Mammary epithelial cell (primary cell): ENCODE measurements at regions not wholly inside any gene's neighbourhood (a gene's known extent, or its start where the extent isn't known, plus 50 kb on each side); places are given as distances from the start of the nearest gene placed in this dataset.

Experiments used
- CTCF ChIP-seq, 2 donors: IDR thresholded peaks in 1 of 2; conservative IDR thresholded peaks in 1 of 2; 2 replicates each; pipeline ENCODE4 v1.5.1; 2011 to 2012; ENCODE audit warnings: inconsistent platforms in 2 of 2, low read length in 2 of 2, mild to moderate bottlenecking in 2 of 2, control low read depth in 1 of 2, low read depth in 1 of 2; ENCODE audit not compliant: insufficient read depth in 1 of 2; ENCODE audit errors: extremely low read depth in 1 of 2
- EZH2 ChIP-seq: IDR thresholded peaks from 2 replicates; pipeline ENCODE4 v1.6.1; 2012; ENCODE audit warnings: low read length, inconsistent platforms, borderline replicate concordance

DNA sequence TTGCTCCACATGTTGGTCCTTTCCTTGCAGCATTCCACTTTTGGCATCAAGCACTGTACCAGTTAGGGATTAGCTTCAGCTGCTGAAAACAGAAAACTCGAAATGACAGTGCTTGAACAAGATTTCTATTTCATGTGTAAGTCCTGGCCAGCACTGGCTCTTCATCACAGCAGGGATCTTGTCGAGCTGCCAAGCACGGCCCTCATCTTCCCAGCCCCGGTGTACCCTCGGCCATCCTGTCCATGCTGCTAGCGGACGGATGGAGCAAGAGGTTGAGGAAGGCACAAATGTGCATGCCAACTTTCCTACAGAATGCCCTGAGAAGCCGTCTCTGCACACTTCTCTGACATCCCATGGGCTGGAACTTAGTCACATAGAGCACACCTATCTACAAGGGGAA is 130.6 kb downstream of the TENT4A start:
- TF ChIP-seq CTCF (conservative IDR thresholded peaks at IDR 0.05 in 1 of 2, IDR thresholded peaks at IDR 0.05 in 1 of 2; ENCODE audit: extremely low read depth in 1 of 2, insufficient read depth in 1 of 2, low read depth in 1 of 2, low read length in 2 of 2) (no peak), EZH2 (no peak)
